ENCODE measurements at regions not wholly inside any gene's neighbourhood (a gene's known extent, or its start where the extent isn't known, plus 50 kb on each side); places are given as distances from the start of the nearest gene placed in this dataset.
A peak's percentile ranks its signal among the peaks of the same experiment; 100 is the strongest.

DNA sequence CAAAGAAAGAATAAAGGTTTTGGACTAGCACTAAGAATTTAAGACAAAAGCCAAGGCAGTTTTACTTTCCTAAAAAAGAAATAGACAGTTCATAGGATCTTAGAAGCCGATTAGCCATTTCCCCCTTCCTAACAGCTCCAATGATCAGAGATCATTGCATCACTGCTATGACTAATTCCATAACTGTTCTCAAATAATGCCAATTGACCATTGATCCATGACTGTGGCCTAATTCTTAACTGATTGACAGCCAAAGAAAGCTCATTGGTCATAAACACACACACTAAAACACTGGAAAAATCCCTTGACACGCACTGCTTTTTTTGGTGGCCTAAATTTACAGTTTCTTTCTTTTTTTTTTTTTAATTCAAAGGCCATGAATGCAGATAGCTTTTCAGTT is 345.0 kb upstream of the ACVR2A start:
- DNase-seq, result peak; percentile 12

DNA sequence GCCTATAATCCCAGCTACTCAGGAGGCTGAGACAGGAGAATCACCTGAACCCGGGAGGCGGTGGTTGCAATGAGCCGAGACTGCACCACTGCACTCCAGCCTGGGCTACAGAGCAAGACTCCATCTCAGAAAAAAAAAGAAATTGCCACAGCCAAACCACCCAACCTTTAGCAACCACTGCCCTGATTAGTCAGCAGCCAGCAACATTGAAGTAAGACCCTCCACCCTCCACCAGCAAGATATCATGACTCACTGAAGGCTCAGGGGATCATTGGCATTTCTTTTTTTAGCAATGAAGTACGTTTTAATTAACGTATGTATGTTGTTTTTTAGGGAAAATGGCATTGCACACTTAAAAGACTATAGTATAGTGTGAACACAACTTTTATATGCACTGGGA is 349.1 kb upstream of the ACVR2A start:
- DNase-seq, result no peak

DNA sequence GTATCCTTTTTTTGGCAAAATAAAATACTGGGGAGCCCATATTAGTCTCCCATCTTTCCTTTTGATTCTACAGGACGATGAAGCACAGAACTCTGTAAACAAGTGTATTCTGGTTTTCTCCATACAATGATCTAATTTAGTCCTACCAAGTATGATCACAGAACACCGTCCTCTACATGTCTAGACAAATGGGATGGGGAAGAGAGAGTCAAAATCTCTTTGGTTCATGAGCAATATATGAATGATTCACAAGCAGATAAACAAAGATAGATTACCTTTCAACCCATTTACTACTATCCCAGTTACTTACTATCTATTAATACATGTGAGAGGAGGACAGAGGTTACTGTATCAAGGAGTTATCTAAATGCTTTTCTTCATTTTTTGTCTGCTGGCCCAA is 352.4 kb upstream of the ACVR2A start:
- DNase-seq, result no peak

DNA sequence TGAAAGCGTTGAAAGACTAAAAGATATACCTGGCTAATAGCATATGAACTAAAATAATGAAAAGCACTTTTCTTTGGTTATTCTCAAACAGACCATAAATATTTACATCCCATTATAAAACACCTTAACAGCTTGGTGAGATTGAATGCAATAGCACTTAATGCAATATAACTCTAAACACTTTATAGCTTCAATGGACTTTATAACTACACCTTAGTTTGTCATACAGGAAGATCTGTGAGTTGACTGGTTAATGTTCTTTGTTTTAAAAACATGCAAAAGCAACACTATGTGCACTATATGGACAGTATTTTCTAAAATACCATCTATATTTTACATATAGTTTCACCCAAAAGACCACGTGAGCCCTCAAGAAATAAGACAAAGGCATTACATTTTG is 353.3 kb upstream of the ACVR2A start:
- no peak for DNase-seq

DNA sequence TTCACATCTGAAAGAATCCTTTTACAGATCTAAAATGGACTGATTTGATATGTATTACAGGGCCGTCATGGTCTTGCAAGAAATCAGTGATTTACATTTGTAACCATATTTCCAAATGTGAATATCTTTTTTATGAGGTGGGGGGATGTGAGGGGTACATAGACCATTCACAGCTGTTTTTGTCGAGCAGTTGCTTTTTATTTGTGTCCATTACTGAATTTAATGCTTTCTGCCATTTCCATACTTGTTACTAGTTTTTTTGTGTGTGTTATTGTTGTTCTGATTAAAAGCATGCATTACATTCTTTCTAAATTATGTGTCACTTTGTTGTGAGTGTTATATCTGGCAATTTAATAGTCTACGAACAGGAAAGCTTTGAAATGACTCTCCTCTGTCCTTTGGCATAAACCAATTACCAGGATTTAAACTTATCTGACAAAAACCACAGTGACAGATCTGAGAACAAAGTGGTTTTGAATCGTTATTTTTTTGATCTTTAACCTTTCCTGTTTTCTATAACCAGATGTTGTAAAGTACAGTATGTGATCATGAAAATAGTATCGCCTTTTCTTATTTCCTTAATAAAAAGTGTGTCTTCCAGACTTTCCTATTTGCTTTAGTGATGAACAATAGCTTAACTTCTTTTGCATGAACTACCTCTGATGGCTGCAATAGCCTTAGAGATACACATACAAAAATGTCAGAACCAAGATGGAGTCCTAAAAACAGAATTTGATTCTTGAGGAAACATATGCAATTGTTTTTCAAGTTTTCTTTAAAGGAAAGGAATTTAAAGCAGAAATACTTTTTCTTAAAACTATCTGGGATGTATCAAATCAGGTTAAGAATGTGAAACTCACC is 354.2 kb upstream of the ACVR2A start:
- no peak for DNase-seq

DNA sequence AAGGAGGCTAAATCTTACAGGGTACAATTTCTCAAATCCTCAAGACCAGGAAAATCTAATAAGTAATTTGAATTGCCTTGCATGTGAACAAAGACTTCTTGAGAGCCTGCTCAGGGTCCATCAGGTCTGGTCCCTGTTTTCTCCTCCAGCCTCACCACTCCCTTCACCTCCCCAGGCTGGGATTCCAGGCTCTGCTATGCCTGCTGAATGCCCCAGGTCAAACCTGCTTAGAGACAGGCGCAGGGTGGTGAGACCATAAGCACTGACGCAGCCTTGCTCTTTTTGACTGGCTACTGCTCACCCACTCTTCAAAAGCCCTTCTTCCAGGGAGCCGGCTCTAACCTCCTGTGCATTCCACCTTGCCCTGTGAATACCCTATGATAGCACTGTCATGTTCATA is 356.4 kb upstream of the ACVR2A start:
- no peak for DNase-seq

DNA sequence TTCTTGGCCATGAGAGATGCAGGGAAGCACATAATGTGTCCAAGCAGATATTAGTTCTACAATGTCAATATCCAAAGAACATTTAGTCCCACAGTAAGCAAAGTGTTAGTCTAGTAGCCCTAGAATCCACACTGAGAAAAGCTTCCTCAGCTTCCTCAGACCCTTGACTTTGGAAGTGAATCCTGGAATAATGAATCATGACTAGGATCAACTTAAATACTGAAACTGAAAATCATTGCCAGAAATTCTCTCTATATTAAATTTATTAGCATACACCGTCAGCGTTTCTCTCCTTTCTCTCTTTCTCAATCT is 356.9 kb upstream of the ACVR2A start:
- DNase-seq, result no peak

DNA sequence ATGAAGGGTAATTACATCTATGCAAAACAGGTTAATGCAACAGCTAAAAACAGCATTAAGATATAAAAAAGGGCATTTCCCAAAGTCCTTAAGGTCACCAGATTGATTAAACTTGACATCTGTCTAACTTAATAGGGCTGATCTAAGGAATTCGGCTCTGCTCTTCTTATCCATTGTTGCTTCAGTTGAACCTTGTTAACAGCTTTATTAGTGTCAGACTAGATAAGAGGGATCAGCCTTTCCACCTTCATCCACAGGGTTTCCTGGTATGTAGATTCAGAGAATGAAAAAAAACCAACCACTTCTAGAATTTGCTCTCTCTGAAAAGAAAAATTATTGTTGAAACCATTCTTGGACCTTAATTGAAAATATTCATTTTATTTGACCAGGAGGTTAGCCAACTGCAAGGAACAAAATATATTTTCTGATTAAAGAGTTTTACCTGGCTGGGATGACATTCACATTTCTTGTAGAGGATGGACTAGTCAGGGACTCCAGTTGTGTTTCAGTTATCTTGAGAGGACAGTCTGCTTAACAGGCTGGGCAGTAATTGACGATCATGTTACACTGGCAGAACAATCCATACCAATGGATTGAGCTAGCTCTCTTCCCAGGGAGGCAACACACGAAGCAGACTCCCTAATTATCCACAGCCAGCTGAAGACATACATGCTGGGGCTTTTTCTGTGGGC is 357.4 kb upstream of the ACVR2A start:
- DNase-seq, result no peak

DNA sequence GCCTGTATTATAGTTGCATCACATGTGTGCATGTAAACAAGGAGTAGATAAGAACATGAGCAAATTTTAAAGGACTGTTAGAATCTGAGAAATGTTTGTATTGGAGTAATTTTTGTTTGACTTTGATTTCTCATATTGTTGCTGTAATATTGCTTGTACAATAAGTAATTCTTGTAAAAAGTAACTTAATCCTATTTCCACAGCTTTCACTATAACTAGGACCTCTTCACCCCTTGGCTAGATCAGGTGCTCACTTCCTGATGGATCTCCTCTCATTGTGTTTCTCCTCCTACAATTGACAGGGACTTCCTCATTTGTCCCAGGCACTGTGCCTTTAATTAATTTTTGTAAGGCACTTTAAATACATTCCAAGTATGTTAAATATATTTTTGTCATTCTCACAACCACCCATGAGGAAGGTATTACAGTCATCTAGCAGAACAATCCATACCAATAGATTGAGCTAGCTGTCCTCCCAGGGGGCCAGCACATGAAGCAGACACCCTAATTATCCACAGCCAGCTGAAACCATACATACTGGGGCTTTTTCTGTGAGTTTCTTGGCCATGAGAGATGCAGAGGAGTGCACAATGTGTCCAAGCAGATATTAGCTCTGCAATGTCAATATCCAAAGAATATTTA is 359.5 kb upstream of the ACVR2A start:
- DNase-seq, result no peak

DNA sequence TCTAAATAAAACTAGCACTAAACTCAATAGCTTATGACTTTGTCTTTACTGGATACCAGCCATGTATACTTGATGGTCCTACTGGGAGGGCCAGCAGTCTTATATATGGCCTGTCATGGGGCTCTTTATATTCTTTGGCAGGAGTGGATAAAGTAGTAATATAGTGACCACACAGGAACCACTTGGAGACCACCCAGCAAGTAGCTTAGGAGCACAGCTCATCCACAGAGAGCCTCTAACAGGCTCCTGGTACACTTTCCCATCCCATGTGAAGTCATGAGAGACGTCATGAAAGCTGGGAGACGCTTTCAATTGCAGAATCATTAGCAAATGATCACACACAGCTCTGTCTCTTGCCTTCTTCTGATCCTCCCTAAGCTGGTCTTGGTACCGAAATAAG is 360.9 kb upstream of the ACVR2A start:
- DNase-seq, result no peak

DNA sequence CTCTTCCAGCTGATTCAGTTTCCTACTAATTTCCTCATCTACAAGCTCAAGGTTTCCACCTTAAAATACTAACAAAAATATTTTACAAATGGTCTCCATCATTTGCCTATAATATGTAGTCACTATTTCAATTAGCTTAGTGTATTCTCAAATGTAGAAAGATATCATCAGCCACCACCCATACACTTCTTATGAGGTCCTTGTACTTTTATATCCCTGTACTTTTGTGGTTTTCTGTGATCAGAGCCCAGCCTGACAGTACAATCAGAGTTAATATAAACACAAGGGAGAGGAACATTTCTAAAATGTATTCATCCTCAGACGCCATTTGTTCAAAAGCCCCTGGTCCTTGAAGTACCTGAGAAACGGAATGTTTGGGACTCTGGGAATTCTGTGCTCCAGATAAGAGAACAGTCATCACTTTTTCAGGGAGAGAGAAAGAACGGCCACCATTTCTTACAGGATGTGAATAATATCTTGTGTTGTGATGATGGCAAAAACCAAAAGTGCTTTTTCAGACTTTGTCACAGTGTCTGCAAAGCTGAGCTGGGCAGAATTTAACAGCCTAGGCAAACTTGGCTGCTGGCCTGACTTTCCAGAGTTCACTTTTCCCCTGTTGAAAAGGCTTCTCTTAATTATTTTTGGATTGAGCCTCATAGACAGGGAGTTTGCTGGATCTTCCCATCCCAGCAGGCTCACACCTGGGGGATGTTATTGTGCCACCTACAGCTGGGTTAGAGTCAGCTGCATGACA is 361.7 kb upstream of the ACVR2A start:
- no peak for DNase-seq

DNA sequence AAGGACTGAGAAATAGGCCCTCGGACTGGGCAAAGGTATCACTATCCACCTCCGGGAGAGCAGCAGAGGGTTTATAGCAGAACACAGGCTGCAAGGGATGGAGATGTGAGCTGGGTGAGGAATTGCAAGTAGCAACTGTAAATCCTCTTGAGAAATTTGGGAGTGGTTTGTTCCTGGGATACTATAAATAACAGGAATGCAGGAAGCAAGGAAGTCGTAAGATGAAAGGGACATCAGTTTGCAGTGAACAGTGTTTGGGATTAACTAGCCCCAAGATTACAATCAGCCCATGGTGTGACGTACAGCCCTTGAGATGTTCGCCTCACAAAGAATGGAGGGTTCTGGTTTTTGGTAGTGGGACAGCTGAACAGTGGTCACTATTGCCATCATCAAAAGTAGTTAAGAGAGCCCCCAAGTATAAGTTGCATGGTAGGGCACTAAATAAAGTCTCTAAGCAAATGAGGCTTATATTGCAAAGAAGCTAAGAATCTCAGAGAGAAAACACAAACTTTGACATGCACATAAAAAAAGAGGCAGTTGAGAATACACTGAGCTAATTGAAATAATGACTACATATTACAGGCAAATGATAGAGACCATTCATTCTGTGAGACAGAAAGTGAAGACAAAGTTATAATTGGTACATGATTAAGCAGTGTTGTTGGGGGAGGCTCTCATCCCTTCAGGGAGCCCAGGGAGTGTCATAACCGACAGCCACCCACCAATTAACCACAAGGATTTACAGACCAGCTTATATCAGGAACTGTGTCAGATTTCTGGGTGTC is 362.5 kb upstream of the ACVR2A start:
- peak; percentile 41 for DNase-seq

DNA sequence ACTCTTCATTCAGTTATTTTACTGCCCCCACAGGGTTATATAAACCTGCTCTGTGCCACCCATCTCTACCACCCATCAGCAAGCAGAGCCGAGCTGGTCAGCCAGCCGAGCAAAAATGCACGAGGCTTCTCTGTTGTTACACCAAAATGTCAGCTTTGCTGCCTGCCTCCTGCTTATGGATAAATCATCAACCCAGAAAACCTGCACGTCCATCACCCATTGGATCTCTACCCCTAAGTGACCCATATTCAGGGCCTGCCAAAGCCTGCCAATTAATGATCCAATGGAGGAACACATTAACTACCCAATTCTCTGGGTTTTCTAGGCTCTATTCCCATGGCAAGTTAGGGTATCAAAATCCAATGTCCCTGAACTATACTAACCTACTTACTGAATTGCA is 365.5 kb upstream of the ACVR2A start:
- DNase-seq, result no peak

DNA sequence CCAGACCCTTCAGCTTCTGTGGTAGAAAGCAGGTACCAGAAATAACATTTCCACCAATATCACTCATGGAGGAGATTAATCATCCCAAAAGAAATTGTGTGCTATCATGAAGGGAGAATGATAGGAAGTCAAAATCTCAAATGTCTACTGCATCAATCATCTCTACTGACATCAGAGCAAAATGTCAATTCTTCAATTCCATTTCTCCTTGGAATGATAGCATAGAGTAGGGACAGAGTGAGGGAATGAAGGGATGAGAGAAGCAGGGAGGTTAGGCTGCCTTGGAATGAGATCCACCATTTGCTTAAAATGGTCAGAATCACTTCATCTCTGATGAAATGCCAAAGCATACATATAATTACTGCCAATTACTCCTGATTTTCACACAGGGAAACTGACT is 371.8 kb upstream of the ACVR2A start:
- no peak for DNase-seq

DNA sequence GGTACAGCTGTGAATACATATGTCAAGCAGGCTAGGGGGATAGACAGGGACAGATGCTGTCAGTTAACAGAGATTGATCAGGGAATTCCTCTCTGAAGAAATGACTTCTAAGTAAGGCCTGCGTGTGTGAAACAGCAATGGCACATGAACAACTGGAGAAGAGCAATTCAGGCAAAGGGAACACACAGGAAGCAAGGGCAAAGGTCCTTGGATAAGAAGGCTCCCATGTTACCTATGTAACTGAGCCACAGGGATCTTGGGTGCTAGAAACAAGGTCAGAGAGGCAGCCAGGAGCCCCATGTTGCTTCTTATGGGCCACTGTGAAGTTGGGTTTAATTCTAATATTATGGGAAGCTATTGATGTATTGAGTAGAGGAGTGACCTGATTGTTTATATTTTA is 373.7 kb upstream of the ACVR2A start:
- no peak for DNase-seq

DNA sequence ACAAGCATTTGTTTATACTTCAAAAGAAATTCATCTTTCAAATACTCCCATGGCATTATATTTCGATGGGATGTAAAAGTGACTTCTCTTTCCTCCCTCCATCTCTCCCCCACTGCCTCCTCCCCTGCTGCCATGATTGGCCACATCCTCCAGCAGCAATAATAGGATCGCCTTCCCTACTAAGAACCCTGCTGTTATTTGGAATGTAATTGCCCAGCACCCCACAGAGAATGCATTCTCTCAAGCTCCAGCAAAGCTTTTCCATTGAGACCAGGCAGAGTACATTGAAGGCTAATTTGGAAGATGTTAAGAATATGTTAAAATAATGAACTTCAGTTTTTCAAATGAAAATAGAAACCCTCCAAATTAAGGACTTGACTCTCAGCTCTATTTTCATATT is 375.4 kb upstream of the ACVR2A start:
- no peak for DNase-seq

DNA sequence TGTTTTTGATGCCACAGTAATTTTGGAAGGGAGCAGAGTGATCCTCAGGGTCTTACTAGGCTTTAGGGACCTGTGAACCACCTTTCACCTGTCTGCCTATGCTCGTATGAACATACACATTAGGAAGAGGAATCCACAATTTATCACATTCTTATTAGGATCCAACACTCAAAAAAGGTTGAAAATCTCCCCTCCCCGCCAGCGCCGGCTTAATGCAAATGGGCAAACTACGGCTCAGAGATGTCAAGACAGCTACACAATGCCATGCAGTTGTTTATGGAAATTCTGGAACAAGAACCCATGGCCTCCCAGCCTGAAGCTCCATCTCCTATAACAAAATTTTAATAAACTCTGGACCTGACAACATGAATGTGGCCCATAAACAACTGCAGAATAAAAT is 375.9 kb upstream of the ACVR2A start:
- no peak for DNase-seq

DNA sequence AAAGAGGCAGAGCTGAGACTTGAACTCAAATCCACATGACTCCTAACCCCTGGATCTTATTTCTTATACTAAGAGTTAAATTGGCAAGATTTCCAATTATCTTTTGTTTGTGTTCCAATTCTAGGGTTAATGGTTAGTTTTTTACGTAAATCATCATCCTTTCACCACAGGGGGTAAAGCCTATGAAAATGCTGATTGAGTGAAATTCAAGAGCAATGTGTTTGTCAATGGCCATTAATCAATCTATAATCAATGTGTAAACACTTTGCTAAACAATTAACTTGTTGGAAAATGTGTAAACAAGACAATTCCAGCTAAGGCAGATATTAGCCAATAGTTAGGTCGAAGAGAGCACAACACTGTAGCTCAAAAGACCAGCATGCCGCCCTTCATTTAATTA is 376.5 kb upstream of the ACVR2A start:
- no peak for DNase-seq

DNA sequence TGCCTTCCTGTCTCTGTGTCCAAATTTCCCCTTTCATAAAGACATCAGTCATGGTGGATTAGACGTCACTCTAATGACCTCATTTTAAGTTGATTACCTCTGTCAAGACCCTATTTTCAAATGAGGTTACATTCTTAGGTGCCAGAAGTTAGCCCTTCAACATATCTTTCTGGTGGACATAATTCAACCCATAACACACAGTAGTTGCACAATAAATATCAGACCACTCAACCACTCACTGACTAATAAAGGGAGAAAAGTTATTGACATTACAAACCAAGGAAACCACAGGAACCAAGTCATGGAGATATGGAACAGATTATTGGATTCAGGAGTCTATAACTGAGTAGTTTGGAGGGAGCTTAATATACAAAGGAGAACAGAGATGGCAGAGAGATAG is 377.4 kb upstream of the ACVR2A start:
- DNase-seq, result no peak

DNA sequence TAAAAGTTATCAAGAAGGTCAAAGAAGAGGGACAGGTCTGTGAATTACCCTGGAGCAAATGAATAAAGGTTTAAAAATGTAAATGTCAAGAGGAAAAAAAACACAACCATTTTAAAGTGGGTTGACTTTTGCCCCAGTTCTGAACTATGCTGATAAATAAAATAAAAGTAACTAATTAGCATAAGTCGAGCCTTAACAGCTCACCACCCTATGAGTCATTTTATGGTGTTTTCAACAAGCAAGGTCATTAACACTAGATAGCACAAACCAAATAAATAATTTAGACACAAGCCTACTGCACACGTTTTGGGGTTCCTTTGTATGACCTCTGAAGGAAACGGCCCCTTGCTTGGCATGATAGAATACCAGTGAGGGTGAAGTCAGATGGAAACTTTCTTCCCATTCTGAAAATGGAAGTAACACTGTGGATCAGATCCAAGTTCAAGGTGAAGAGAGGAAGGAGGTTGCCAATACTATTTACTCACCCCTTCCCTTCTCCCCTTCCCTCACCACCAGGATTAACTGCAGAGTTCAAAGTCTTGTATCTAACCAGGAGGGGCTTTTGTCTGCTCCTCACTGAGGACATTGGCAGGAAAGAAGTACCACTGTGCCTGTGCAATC is 380.0 kb upstream of the ACVR2A start:
- DNase-seq, result no peak

DNA sequence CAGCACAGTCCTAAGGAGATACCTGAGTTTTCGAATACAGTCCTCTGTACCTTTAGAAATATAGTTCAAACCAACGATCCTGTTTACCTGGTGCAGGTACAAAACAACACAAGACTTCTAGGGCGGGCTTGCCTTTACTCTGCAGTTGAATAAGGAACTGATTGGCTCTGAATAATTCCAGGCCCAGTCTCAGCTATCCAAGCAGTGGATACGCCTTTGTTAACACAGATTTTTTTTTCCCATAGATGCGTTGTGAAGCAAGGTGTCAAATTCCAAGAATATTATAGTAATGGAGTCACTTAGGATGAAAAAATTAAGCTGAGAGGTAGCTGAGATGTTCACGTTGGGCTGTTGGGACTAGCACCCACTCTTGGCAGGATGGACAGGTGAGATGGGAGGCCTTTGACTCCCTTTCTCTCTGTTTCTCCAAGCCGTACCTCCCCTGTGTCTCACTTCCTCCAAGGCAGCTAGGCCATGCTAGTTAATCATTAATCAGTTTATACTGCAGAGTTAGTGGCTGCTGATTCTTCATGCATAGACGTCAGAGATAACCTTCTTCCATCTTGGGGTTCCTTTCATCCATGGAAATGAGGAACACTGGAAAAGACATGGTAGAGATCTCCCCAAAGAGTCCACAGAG is 380.8 kb upstream of the ACVR2A start:
- no peak for DNase-seq

DNA sequence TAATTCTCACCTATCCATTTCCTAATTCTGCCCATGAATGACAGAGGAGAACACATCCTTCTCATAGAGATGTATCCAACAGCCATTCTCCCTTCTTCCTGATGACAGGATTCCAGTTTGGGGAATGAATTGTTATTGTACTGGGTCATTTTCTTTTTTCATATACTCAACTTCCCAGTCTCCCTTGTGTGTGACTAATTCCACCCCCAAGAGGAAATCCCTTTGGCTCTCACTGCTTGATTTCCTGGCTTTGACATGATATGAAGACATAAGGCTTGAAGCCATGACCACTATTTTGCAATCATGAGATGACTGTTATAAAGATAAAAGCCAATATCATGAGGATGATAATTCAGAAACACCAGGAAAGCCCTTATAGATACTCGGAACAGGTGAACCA is 384.7 kb upstream of the ACVR2A start:
- DNase-seq, result peak; percentile 77
